SK-N-MC (cell line): ENCODE measurements at regions not wholly inside any gene's neighbourhood (a gene's known extent, or its start where the extent isn't known, plus 50 kb on each side); places are given as distances from the start of the nearest gene placed in this dataset.
"Not testable (repeated sequence)": the region's sequence is repeated elsewhere in the genome, so short reads cannot be mapped to it uniquely, and the experiment has no call there.

Experiments
- DNase-seq: peaks from one replicate; pipeline ENCODE4 v3.0.0-alpha.2; 2011; ENCODE audit warnings: low read depth, low spot score
- H3K27ac ChIP-seq: fragments of 200-600 bp; sonication (generic); 2 replicates; pipeline ENCODE4 v1.5.1; 2016; ENCODE audit warnings: mixed run types
- H3K36me3 ChIP-seq: fragments of 200-600 bp; sonication (generic); 2 replicates; pipeline ENCODE4 v1.6.1; 2017; ENCODE audit warnings: antibody characterized with exemption, low read length, mixed read lengths; ENCODE audit not compliant: insufficient read depth
- H3K4me3 ChIP-seq: fragments of 200-600 bp; sonication (generic); 2 replicates; pipeline ENCODE4 v1.5.1; 2016
- H3K9ac ChIP-seq: fragments of 200-600 bp; sonication (generic); 2 replicates; pipeline ENCODE4 v1.8.0; 2017; ENCODE audit warnings: mixed run types, mixed read lengths; ENCODE audit not compliant: insufficient read length
- H3K9me3 ChIP-seq: fragments of 200-600 bp; sonication (generic); 2 replicates; pipeline ENCODE4 v1.6.1; 2017; ENCODE audit warnings: low read depth, mild to moderate bottlenecking, antibody characterized with exemption, low read length, moderate library complexity, mixed read lengths
- EZH2 ChIP-seq: fragments of 200-600 bp; sonication (generic); IDR thresholded peaks from one replicate; pipeline ENCODE4 v1.6.1; 2017; ENCODE audit warnings: antibody characterized with exemption
- FOXP2 ChIP-seq: optimal IDR thresholded peaks from 2 replicates; pipeline ENCODE3; 2011; ENCODE audit warnings: mild to moderate bottlenecking, moderate library complexity; ENCODE audit not compliant: insufficient read depth; ENCODE audit errors: extremely low read length, control extremely low read depth
- POLR2AphosphoS5 ChIP-seq: IDR thresholded peaks from 2 replicates; pipeline ENCODE4 v1.6.1; 2012; ENCODE audit warnings: mild to moderate bottlenecking, low read depth, low read length, borderline replicate concordance

GRCh38 chr16:22436823-22437652, 62.6 kb upstream of the CDR2 start:
- TF ChIP-seq POLR2AphosphoS5: peak; percentile 52; the same call in 1 of the 2 replicates
- not testable (repeated sequence) for DNase-seq, H3K36me3 ChIP-seq, H3K9me3 ChIP-seq
- peak overlapping the region; percentile 87 for H3K4me3 ChIP-seq
- peak overlapping the region; percentile 54; the same call in 1 of the 2 replicates for H3K27ac ChIP-seq
- peak overlapping the region; percentile 83 for H3K9ac ChIP-seq

GRCh38 chr16:22436326-22436822, 62.0 kb upstream of the CDR2 start:
- DNase-seq, H3K9me3 ChIP-seq, H3K36me3 ChIP-seq, H3K27ac ChIP-seq: not testable (repeated sequence)
- Histone ChIP-seq H3K9ac (peak overlapping the region; percentile 83), H3K4me3 (peak overlapping the region; percentile 87)

GRCh38 chr16:22431314-22431713, 56.9 kb upstream of the CDR2 start:
- not testable (repeated sequence) for H3K27ac ChIP-seq, DNase-seq, H3K9ac ChIP-seq, H3K9me3 ChIP-seq, H3K4me3 ChIP-seq, H3K36me3 ChIP-seq

GRCh38 chr16:22428654-22429053, 54.2 kb upstream of the CDR2 start:
- TF ChIP-seq POLR2AphosphoS5: no peak
- TF ChIP-seq EZH2: no peak
- no peak for TF ChIP-seq FOXP2
- Histone ChIP-seq H3K4me3 (no peak overlapping the region), H3K9ac (no peak overlapping the region), H3K27ac (no peak overlapping the region), H3K9me3 (no peaks in the 10 kb centered on the region), H3K36me3 (no peaks in the 10 kb centered on the region)
- no peak for DNase-seq

- Histone ChIP-seq H3K36me3 (no peaks in the 10 kb centered on the region), H3K4me3 (no peak overlapping the region), H3K9me3 (no peaks in the 10 kb centered on the region), H3K9ac (no peak overlapping the region), H3K27ac (no peak overlapping the region)
- TF ChIP-seq EZH2 (no peak), FOXP2 (no peak), POLR2AphosphoS5 (no peak)
- no peak for DNase-seq
Observed at GRCh38 chr16:22427556-22427955, 53.1 kb upstream of the CDR2 start.

- no peaks in the 10 kb centered on the region for H3K36me3 ChIP-seq
Observed at GRCh38 chr16:22425847-22426246, 51.4 kb upstream of the CDR2 start.

GRCh38 chr16:22425036-22425801, 50.8 kb upstream of the CDR2 start:
- Histone ChIP-seq H3K9ac (no peak overlapping the region), H3K36me3 (no peaks in the 10 kb centered on the region), H3K27ac (no peak overlapping the region), H3K9me3 (no peaks in the 10 kb centered on the region), H3K4me3 (no peak overlapping the region)
- DNase-seq: no peak
- TF ChIP-seq EZH2: no peak
- TF ChIP-seq POLR2AphosphoS5: no peak

More at GRCh38 chr16:22425847-22426246, 51.4 kb upstream of the CDR2 start:
- Histone ChIP-seq H3K27ac (no peak overlapping the region), H3K9ac (no peak overlapping the region), H3K9me3 (no peaks in the 10 kb centered on the region), H3K4me3 (no peak overlapping the region)
- DNase-seq: no peak
- TF ChIP-seq POLR2AphosphoS5 (no peak), FOXP2 (no peak), EZH2 (no peak)

GRCh38 chr16:22424161-22424937, 49.9 kb upstream of the CDR2 start:
- no peak overlapping the region for H3K27ac ChIP-seq
- no peak overlapping the region for H3K9ac ChIP-seq
- TF ChIP-seq FOXP2 (no peak), EZH2 (no peak), POLR2AphosphoS5 (no peak)

More at GRCh38 chr16:22424161-22424937, 49.9 kb upstream of the CDR2 start:
- Histone ChIP-seq H3K36me3 (no peaks in the 10 kb centered on the region), H3K4me3 (no peak overlapping the region), H3K9me3 (no peaks in the 10 kb centered on the region)
- DNase-seq: no peak
